DND-41 (cell line): ENCODE measurements at regions not wholly inside any gene's neighbourhood (a gene's known extent, or its start where the extent isn't known, plus 50 kb on each side); places are given as distances from the start of the nearest gene placed in this dataset.

ENCODE experiments used
- ATAC-seq: fragments of 200-7000 bp; cut with Tn5 transposase; 3 replicates; pipeline ENCODE4 v1.9.1; 2021; ENCODE audit warnings: low read depth; ENCODE audit not compliant: insufficient read depth
- DNase-seq: peaks from one replicate; pipeline ENCODE4 v3.0.0-alpha.2; 2020
- H2AFZ ChIP-seq: 2 replicates; pipeline ENCODE4 v1.6.0; 2012; ENCODE audit warnings: low read depth, low read length
- H3K27ac ChIP-seq: 2 replicates; pipeline ENCODE4 v1.5.1; 2012; ENCODE audit warnings: low read length, inconsistent platforms
- H3K27me3 ChIP-seq: fragments of 200-600 bp; sonication (generic); 2 replicates; pipeline ENCODE4 v1.6.0; 2012; ENCODE audit warnings: low read length, mild to moderate bottlenecking, inconsistent platforms; ENCODE audit not compliant: insufficient read depth, poor library complexity
- H3K36me3 ChIP-seq: 2 replicates; pipeline ENCODE4 v1.5.1; 2012; ENCODE audit warnings: low read length, inconsistent platforms; ENCODE audit not compliant: insufficient read depth
- H3K4me1 ChIP-seq: 2 replicates; pipeline ENCODE4 v1.5.1; 2012; ENCODE audit warnings: mild to moderate bottlenecking, low read length; ENCODE audit not compliant: insufficient read depth
- H3K4me2 ChIP-seq: 2 replicates; pipeline ENCODE4 v1.6.0; 2012; ENCODE audit warnings: mild to moderate bottlenecking, moderate library complexity, low read length, inconsistent platforms; ENCODE audit not compliant: insufficient read depth
- H3K4me3 ChIP-seq, 2 experiments: fragments of 200-600 bp in 1 of 2; shearing (Covaris generic) in 1 of 2; 2 replicates each; pipeline ENCODE4 v1.5.1; 2012 to 2016; ENCODE audit warnings: inconsistent platforms in 2 of 2, low read length in 2 of 2, mild to moderate bottlenecking in 2 of 2, low read depth in 1 of 2, moderate library complexity in 1 of 2
- H3K79me2 ChIP-seq: 2 replicates; pipeline ENCODE4 v1.6.0; 2012; ENCODE audit warnings: low read length, inconsistent platforms; ENCODE audit not compliant: insufficient read depth
- H3K9ac ChIP-seq: 2 replicates; pipeline ENCODE4 v1.6.0; 2012; ENCODE audit warnings: low read depth, mild to moderate bottlenecking, inconsistent platforms, low read length, moderate library complexity
- H3K9me3 ChIP-seq: 2 replicates; pipeline ENCODE4 v1.5.1; 2012; ENCODE audit warnings: low read length, moderate library complexity, mild to moderate bottlenecking, inconsistent platforms; ENCODE audit not compliant: insufficient read depth, severe bottlenecking
- H4K20me1 ChIP-seq: 2 replicates; pipeline ENCODE4 v1.6.0; 2012; ENCODE audit warnings: low read length; ENCODE audit not compliant: insufficient read depth
- EZH2 ChIP-seq: IDR thresholded peaks from 3 replicates; pipeline ENCODE4 v1.6.1; 2012; ENCODE audit warnings: borderline replicate concordance, low read depth, mild to moderate bottlenecking, moderate library complexity, low read length, inconsistent platforms; ENCODE audit not compliant: severe bottlenecking
- TF ChIP-seq, protein P1 (sequence below): IDR thresholded peaks from 2 replicates; pipeline ENCODE4 v1.5.1; 2012; ENCODE audit warnings: borderline replicate concordance, low read length, moderate library complexity, mild to moderate bottlenecking; ENCODE audit not compliant: poor library complexity, severe bottlenecking; ENCODE audit errors: extremely low read depth

DNA sequence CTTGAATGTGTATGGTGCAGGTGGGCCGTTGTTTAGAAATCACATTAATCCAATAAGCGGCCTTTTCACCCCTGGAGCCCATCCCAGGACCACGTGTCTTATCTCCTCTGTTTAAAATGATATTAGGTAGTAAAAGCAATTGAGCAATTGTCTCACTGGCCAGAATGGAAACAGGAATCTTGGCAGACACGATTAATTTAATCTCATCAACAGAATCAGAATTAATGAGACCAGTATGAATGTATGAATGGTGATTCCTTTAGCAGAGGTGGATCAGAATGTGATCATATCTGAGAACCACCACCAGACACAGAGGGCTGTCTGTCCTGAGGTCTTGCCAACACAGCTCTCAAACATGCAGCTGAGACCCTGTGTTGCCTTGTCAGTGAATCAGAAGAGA is 1591.4 kb downstream of the REEP3 start:
- H3K79me2 ChIP-seq = no peaks in the 10 kb centered on the region
- DNase-seq = no peak
- no peak for ATAC-seq
- H3K9me3 ChIP-seq = no peaks in the 10 kb centered on the region
- no peak overlapping the region for H3K4me2 ChIP-seq
- H3K36me3 ChIP-seq = no peaks in the 10 kb centered on the region
- H3K9ac ChIP-seq = no peak overlapping the region
- TF ChIP-seq EZH2 = no peak
- TF ChIP-seq, protein P1, sequence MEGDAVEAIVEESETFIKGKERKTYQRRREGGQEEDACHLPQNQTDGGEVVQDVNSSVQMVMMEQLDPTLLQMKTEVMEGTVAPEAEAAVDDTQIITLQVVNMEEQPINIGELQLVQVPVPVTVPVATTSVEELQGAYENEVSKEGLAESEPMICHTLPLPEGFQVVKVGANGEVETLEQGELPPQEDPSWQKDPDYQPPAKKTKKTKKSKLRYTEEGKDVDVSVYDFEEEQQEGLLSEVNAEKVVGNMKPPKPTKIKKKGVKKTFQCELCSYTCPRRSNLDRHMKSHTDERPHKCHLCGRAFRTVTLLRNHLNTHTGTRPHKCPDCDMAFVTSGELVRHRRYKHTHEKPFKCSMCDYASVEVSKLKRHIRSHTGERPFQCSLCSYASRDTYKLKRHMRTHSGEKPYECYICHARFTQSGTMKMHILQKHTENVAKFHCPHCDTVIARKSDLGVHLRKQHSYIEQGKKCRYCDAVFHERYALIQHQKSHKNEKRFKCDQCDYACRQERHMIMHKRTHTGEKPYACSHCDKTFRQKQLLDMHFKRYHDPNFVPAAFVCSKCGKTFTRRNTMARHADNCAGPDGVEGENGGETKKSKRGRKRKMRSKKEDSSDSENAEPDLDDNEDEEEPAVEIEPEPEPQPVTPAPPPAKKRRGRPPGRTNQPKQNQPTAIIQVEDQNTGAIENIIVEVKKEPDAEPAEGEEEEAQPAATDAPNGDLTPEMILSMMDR = no peak
- no peaks in the 10 kb centered on the region for H3K27me3 ChIP-seq
- no peak overlapping the region for H3K27ac ChIP-seq
- H3K4me3 ChIP-seq = no peak overlapping the region
- no peaks in the 10 kb centered on the region for H3K4me1 ChIP-seq
- no peak overlapping the region for H2AFZ ChIP-seq
- H4K20me1 ChIP-seq = no peaks in the 10 kb centered on the region

DNA sequence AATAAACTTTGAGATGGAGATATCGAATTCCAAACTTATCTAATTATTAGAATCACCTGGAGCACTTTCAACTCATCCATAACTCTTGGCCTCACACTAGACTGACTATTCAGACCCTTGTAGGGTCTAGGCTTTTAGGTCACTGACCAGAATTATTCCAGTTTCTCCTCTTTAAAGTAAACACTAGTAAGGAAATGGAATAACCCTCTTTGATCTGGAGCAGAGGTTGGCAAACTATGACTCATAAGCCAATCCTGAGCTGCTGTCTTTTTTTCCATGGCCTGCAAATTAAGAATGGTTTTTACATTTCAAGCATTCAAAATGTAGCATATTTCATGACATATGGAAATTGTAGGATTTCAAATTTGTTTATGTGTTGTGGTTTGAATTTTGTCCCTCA is 1601.9 kb downstream of the REEP3 start:
- H3K9me3 ChIP-seq = no peaks in the 10 kb centered on the region
- H4K20me1 ChIP-seq = no peaks in the 10 kb centered on the region
- no peaks in the 10 kb centered on the region for H3K27me3 ChIP-seq
- no peak for TF ChIP-seq EZH2
- TF ChIP-seq, protein P1 = no peak
- no peak overlapping the region for H3K27ac ChIP-seq
- no peak overlapping the region for H2AFZ ChIP-seq
- ATAC-seq (no peak), DNase-seq (no peak)
- H3K36me3 ChIP-seq = no peaks in the 10 kb centered on the region
- H3K4me2 ChIP-seq = no peak overlapping the region
- H3K79me2 ChIP-seq = no peaks in the 10 kb centered on the region
- H3K4me1 ChIP-seq = no peaks in the 10 kb centered on the region
- no peak overlapping the region for H3K9ac ChIP-seq
- no peak overlapping the region for H3K4me3 ChIP-seq

- no peak for DNase-seq
- no peak overlapping the region for H2AFZ ChIP-seq
- no peaks in the 10 kb centered on the region for H3K36me3 ChIP-seq
- no peaks in the 10 kb centered on the region for H3K27me3 ChIP-seq
- no peak overlapping the region for H3K4me3 ChIP-seq
- H3K4me1 ChIP-seq = no peaks in the 10 kb centered on the region
- H4K20me1 ChIP-seq = no peaks in the 10 kb centered on the region
- H3K9me3 ChIP-seq = no peaks in the 10 kb centered on the region
- TF ChIP-seq, protein P1 = no peak
- TF ChIP-seq EZH2 = no peak
- no peak overlapping the region for H3K9ac ChIP-seq
- no peak for ATAC-seq
- no peak overlapping the region for H3K27ac ChIP-seq
- H3K4me2 ChIP-seq = no peak overlapping the region
- no peaks in the 10 kb centered on the region for H3K79me2 ChIP-seq
Measured at GRCh38 chr10:65125212-65125611, 1604.0 kb downstream of the REEP3 start.

DNA sequence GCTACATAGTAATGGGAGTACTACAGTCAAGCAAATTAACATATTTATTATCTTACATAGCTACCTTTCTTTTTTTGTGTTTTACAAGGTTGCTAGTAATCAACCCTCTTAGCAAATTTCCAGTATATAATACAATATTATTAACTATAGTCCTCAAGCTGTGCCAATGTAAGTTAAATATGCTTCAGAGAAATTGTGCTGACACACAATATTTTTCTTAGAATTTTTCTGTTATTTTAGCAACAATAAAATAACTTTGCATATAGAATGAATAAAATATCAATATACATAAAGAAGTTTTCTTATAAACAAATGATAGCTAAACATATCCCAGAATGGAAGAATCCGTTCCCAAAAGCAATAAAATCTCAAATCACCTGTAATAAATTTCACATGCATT is 1605.1 kb downstream of the REEP3 start:
- no peak overlapping the region for H3K9ac ChIP-seq
- H3K4me1 ChIP-seq = no peaks in the 10 kb centered on the region
- no peak overlapping the region for H3K27ac ChIP-seq
- no peak overlapping the region for H2AFZ ChIP-seq
- H3K4me3 ChIP-seq = no peak overlapping the region
- no peak for TF ChIP-seq EZH2
- TF ChIP-seq, protein P1 = no peak
- no peaks in the 10 kb centered on the region for H3K9me3 ChIP-seq
- no peaks in the 10 kb centered on the region for H3K36me3 ChIP-seq
- no peaks in the 10 kb centered on the region for H3K79me2 ChIP-seq
- H4K20me1 ChIP-seq = no peaks in the 10 kb centered on the region
- H3K27me3 ChIP-seq = no peaks in the 10 kb centered on the region
- ATAC-seq (no peak), DNase-seq (no peak)
- H3K4me2 ChIP-seq = no peak overlapping the region
